ENCODE measurements at regions not wholly inside any gene's neighbourhood (a gene's known extent, or its start where the extent isn't known, plus 50 kb on each side); places are given as distances from the start of the nearest gene placed in this dataset.

- no peak for TF ChIP-seq CTCF (IDR thresholded peaks at IDR 0.05)
- no peak for TF ChIP-seq EP300 (IDR thresholded peaks at IDR 0.05)
- TF ChIP-seq POLR2AphosphoS5 (IDR thresholded peaks at IDR 0.05), result no peak
Observed at GRCh38 chr2:52334185-52334584, 1302.3 kb upstream of the NRXN1 start.
